OCI-LY7 (cell line): ENCODE measurements at regions not wholly inside any gene's neighbourhood (a gene's known extent, or its start where the extent isn't known, plus 50 kb on each side); places are given as distances from the start of the nearest gene placed in this dataset.

Source experiments
- BruUV-seq: library from RNA; stranded (reverse); fragments of 400-500 nt; replicated peaks from 2 replicates; lab custom pipeline; 2021; lab: Mats Ljungman, UMichigan
- CTCF ChIA-PET: fragments of 300-600 bp; sonication (Branson Sonifier 250); formaldehyde crosslinking; loops from one replicate; lab custom pipeline; 2022; ENCODE audit warnings: antibody characterized with exemption; ENCODE audit not compliant: unreplicated experiment; lab: Charles Lee
- POLR2A ChIA-PET: fragments of 300-600 bp; sonication (Branson Sonifier 250); formaldehyde crosslinking; loops from one replicate; lab custom pipeline; 2022; ENCODE audit warnings: antibody characterized with exemption; lab: Charles Lee
- DNase-seq: peaks from one replicate; pipeline ENCODE4 v3.0.0-alpha.2; 2015; ENCODE audit warnings: low spot score
- H2AFZ ChIP-seq: fragments of 200-600 bp; sonication (generic), shearing (Covaris generic); 2 replicates; pipeline ENCODE4 v1.6.1; 2014; ENCODE audit warnings: mild to moderate bottlenecking, antibody characterized with exemption, low read length, moderate library complexity
- H3K27ac ChIP-seq: fragments of 200-600 bp; sonication (generic); 2 replicates; pipeline ENCODE4 v1.5.1; 2014; ENCODE audit warnings: mixed run types, low read depth, mild to moderate bottlenecking, moderate library complexity, low read length, inconsistent platforms; ENCODE audit not compliant: poor library complexity, severe bottlenecking
- H3K36me3 ChIP-seq: fragments of 200-600 bp; sonication (generic); 2 replicates; pipeline ENCODE4 v1.6.1; 2014; ENCODE audit warnings: mild to moderate bottlenecking, antibody characterized with exemption, low read length, moderate library complexity, mixed read lengths; ENCODE audit not compliant: insufficient read depth
- H3K4me1 ChIP-seq: fragments of 200-600 bp; sonication (generic); 2 replicates; pipeline ENCODE4 v1.5.1; 2014; ENCODE audit warnings: mild to moderate bottlenecking, low read length; ENCODE audit not compliant: insufficient read depth, poor library complexity, severe bottlenecking
- H3K4me2 ChIP-seq: fragments of 200-600 bp; sonication (generic); 2 replicates; pipeline ENCODE4 v1.6.1; 2014; ENCODE audit warnings: mild to moderate bottlenecking, low read length
- H3K4me3 ChIP-seq: fragments of 200-600 bp; sonication (generic); 2 replicates; pipeline ENCODE4 v1.5.1; 2014; ENCODE audit warnings: mild to moderate bottlenecking, low read depth, low read length; ENCODE audit not compliant: poor library complexity, severe bottlenecking
- H3K79me2 ChIP-seq: fragments of 200-600 bp; sonication (generic); 2 replicates; pipeline ENCODE4 v1.6.1; 2016; ENCODE audit warnings: low read depth, mild to moderate bottlenecking, low read length, moderate library complexity, mixed read lengths; ENCODE audit not compliant: insufficient read depth
- H3K9me2 ChIP-seq: fragments of 200-600 bp; sonication (generic); 2 replicates; pipeline ENCODE4 v1.6.1; 2016; ENCODE audit warnings: mild to moderate bottlenecking, low read length, mixed read lengths; ENCODE audit not compliant: insufficient read depth
- H3K9me3 ChIP-seq: fragments of 200-600 bp; sonication (generic); 2 replicates; pipeline ENCODE4 v1.6.1; 2014; ENCODE audit warnings: mild to moderate bottlenecking, mixed run types, low read length, mixed read lengths
- H4K20me1 ChIP-seq: fragments of 200-600 bp; sonication (generic); 2 replicates; pipeline ENCODE4 v1.6.1; 2014; ENCODE audit warnings: mild to moderate bottlenecking, antibody characterized with exemption, low read length, moderate library complexity, mixed read lengths; ENCODE audit not compliant: insufficient read depth
- CTCF ChIP-seq: fragments of 200-600 bp; sonication (generic); conservative IDR thresholded peaks from 2 replicates; pipeline ENCODE4 v1.5.1; 2014; ENCODE audit warnings: mild to moderate bottlenecking, antibody characterized with exemption, low read length, moderate library complexity, mixed read lengths
- EZH2phosphoT487 ChIP-seq: fragments of 200-600 bp; sonication (generic); IDR thresholded peaks from 2 replicates; pipeline ENCODE4 v1.6.1; 2018; ENCODE audit warnings: low read depth, borderline replicate concordance, mild to moderate bottlenecking, mixed run types, antibody characterized with exemption, low read length, moderate library complexity, mixed read lengths
- intact Hi-C: fragments of 100-400 bp; cut with micrococcal nuclease; formaldehyde crosslinking; loops from one replicate; pipeline ENCODE4 v1.10.0; 2022; ENCODE audit not compliant: unreplicated experiment

GRCh38 chr18:2138552-2138951 is 432.8 kb downstream of the METTL4 start:
- Histone ChIP-seq H3K9me2 (no peaks in the 10 kb centered on the region), H3K79me2 (no peaks in the 10 kb centered on the region), H3K4me3 (no peak overlapping the region), H3K4me2 (no peak overlapping the region), H2AFZ (no peak overlapping the region), H3K36me3 (no peaks in the 10 kb centered on the region), H3K27ac (no peak overlapping the region), H4K20me1 (no peaks in the 10 kb centered on the region), H3K9me3 (no peaks in the 10 kb centered on the region), H3K4me1 (no peaks in the 10 kb centered on the region)
- intact Hi-C loops = no loop called here
- no peak for DNase-seq
- no peak for TF ChIP-seq EZH2phosphoT487
- TF ChIP-seq CTCF = no peak
- ChIA-PET POLR2A (no interaction called here), CTCF (no interaction called here)
- no TSS peak for BruUV-seq

GRCh38 chr18:2139691-2140090 is 431.6 kb downstream of the METTL4 start:
- ChIA-PET CTCF (no interaction called here), POLR2A (interaction anchor here (0.7 kb wide), 1 partner anchor 1948 kb away, joined by 3 read pairs; no protein-coding TSS in a partner anchor)
- Histone ChIP-seq H3K4me3 (no peak overlapping the region), H3K4me2 (no peak overlapping the region), H3K4me1 (no peaks in the 10 kb centered on the region), H3K27ac (no peak overlapping the region), H3K9me3 (no peaks in the 10 kb centered on the region), H3K79me2 (no peaks in the 10 kb centered on the region), H2AFZ (no peak overlapping the region), H4K20me1 (no peaks in the 10 kb centered on the region), H3K36me3 (no peaks in the 10 kb centered on the region), H3K9me2 (no peaks in the 10 kb centered on the region)
- no peak for DNase-seq
- BruUV-seq = no TSS peak
- intact Hi-C loops = no loop called here
- TF ChIP-seq CTCF (no peak), EZH2phosphoT487 (no peak)

- DNase-seq = no peak
- no peaks in the 10 kb centered on the region for H3K9me2 ChIP-seq
- H3K4me2 ChIP-seq = no peak overlapping the region
- no peaks in the 10 kb centered on the region for H3K4me1 ChIP-seq
- no peaks in the 10 kb centered on the region for H3K79me2 ChIP-seq
- H3K36me3 ChIP-seq = no peaks in the 10 kb centered on the region
- ChIA-PET POLR2A (no interaction called here), CTCF (no interaction called here)
- TF ChIP-seq EZH2phosphoT487 (no peak), CTCF (no peak)
- no peaks in the 10 kb centered on the region for H3K9me3 ChIP-seq
- no peak overlapping the region for H2AFZ ChIP-seq
- intact Hi-C loops = no loop called here
- no peaks in the 10 kb centered on the region for H4K20me1 ChIP-seq
- H3K27ac ChIP-seq = no peak overlapping the region
- H3K4me3 ChIP-seq = no peak overlapping the region
- no TSS peak for BruUV-seq
Measured at GRCh38 chr18:2143636-2144035, 427.7 kb downstream of the METTL4 start.
